ENCODE measurements at regions not wholly inside any gene's neighbourhood (a gene's known extent, or its start where the extent isn't known, plus 50 kb on each side); places are given as distances from the start of the nearest gene placed in this dataset.

DNA sequence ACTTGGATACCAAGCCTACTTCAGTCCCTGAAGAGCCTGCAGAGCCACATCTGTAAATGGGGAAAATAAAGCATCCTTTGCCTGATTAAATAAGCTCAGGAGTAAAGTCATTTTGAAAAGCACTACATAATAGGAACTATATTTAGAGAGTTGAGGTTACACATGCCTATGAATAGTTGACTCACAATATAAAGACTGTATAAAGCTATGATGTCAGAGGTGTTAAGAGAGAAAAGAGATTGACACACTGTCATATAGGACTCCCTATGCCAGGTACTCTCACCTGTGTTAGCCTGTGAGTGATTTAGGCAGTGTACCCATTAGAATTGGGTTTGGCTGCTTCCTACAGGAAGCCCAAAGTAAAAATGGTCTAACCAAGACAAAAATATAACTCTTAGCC lies 87.7 kb upstream of the CRHR1 start:
- in situ Hi-C loops (cut with MboI; ENCODE audit: low pct_ligation_motif_present in 1 of 4, low pct_unique_long_range_greater_than_20kb in 1 of 4, low sequenced_read_pairs in 3 of 4): no loop called here
- intact Hi-C loops (cut with DNase I; ENCODE audit: low total_unique reads): no loop called here
- TF ChIP-seq EP300 (IDR thresholded peaks at IDR 0.05; ENCODE audit: low read depth) (no peak), POLR2AphosphoS5 (IDR thresholded peaks at IDR 0.05) (no peak), POLR2A (IDR thresholded peaks at IDR 0.05) (no peak)
- TF ChIP-seq, protein P1, sequence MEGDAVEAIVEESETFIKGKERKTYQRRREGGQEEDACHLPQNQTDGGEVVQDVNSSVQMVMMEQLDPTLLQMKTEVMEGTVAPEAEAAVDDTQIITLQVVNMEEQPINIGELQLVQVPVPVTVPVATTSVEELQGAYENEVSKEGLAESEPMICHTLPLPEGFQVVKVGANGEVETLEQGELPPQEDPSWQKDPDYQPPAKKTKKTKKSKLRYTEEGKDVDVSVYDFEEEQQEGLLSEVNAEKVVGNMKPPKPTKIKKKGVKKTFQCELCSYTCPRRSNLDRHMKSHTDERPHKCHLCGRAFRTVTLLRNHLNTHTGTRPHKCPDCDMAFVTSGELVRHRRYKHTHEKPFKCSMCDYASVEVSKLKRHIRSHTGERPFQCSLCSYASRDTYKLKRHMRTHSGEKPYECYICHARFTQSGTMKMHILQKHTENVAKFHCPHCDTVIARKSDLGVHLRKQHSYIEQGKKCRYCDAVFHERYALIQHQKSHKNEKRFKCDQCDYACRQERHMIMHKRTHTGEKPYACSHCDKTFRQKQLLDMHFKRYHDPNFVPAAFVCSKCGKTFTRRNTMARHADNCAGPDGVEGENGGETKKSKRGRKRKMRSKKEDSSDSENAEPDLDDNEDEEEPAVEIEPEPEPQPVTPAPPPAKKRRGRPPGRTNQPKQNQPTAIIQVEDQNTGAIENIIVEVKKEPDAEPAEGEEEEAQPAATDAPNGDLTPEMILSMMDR (IDR thresholded peaks at IDR 0.05): no peak
- no peak for DNase-seq
- no peaks in the 10 kb centered on the region for H3K4me1 ChIP-seq
- H3K27me3 ChIP-seq: peaks cover 44% of the 10 kb centered on the region
- no peaks in the 10 kb centered on the region for H3K36me3 ChIP-seq
- H3K27ac ChIP-seq: no peak overlapping the region
- no peaks in the 10 kb centered on the region for H3K9me3 ChIP-seq
- H3K4me3 ChIP-seq: no peak overlapping the region

DNA sequence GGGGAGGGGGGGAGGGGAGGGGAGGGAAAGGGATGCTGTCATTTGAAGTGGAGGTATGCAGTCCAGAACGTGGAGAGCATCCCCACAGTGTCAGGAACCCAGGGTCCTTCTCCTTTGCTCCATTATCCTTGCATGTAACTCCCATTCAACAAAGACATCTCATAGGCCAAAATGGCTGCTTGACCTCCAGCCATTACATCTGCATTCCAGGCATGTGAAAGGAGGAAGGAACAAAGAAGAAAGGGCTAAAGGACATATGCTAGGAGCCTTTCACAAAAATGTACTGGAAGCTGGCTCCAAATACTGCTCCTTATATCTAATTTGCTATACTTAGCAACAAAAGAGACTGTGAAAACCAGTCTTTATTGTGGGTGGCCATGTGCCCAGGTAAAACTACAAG lies 87.0 kb upstream of the CRHR1 start:
- no peak overlapping the region for H3K4me3 ChIP-seq
- H3K4me1 ChIP-seq: no peaks in the 10 kb centered on the region
- in situ Hi-C loops (cut with MboI; ENCODE audit: low pct_ligation_motif_present in 1 of 4, low pct_unique_long_range_greater_than_20kb in 1 of 4, low sequenced_read_pairs in 3 of 4): no loop called here
- no peak for DNase-seq
- TF ChIP-seq, protein P1 (IDR thresholded peaks at IDR 0.05): no peak
- TF ChIP-seq POLR2A (IDR thresholded peaks at IDR 0.05) (no peak), POLR2AphosphoS5 (IDR thresholded peaks at IDR 0.05) (no peak), EP300 (IDR thresholded peaks at IDR 0.05; ENCODE audit: low read depth) (no peak)
- H3K27me3 ChIP-seq: peaks cover 37% of the 10 kb centered on the region
- intact Hi-C loops (cut with DNase I; ENCODE audit: low total_unique reads): no loop called here
- H3K36me3 ChIP-seq: no peaks in the 10 kb centered on the region
- 0 to 5% methylated on average over 1 of the region's 1 CpG for WGBS, 2 donors (ENCODE audit: low coverage in 1 of 2)
- no peaks in the 10 kb centered on the region for H3K9me3 ChIP-seq
- no peak overlapping the region for H3K27ac ChIP-seq

DNA sequence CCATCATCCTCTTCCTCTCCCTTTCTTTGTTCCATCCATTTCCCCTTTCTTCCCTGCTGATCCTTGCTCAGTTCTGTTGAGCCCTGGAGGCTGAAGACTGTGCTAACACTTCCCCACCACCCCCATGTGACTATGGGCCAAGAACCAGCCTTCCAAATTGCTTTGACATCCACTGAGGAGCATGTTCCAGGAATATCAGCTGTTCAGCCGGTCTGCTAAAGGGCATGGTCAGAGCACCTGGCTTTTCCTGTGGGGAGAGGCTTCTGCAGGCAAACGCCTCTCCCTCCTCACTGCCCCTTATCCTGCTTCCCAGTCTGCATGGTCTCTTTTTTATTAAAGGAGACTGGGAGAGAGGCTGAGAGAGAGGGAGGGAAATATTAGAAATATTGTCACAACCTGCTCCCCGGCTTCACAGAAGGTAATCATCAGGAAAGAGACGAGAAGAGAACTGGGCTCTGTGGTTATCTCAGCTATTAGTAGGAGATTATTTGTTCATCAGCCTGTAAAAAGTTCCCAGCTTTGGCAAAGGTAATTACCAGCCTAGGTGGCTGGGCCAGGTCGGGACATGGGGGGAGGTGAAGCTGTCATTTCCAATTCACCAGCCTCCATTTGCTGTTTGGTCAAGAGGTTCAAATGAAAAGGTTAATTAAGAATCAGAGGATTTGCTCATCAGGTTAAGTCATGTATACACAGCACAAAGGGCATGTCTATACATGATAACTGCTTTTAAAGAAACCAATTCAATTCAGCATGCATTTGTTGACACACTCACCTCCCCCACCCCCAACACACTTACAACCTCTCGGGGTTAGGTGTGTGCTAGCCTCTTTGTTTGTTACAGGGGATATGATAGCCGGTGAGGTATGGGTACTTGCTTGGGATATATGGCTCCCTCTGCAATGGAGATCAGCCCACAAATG lies 83.7 kb upstream of the CRHR1 start:
- in situ Hi-C loops (cut with MboI; ENCODE audit: low pct_ligation_motif_present in 1 of 4, low pct_unique_long_range_greater_than_20kb in 1 of 4, low sequenced_read_pairs in 3 of 4): no loop called here
- no peak overlapping the region for H3K27ac ChIP-seq
- WGBS, 2 donors (ENCODE audit: low coverage in 1 of 2): 22 to 41% methylated on average over 3 to 7 of the region's 7 CpGs
- TF ChIP-seq POLR2A (IDR thresholded peaks at IDR 0.05) (no peak), POLR2AphosphoS5 (IDR thresholded peaks at IDR 0.05) (no peak), EP300 (IDR thresholded peaks at IDR 0.05; ENCODE audit: low read depth) (no peak)
- TF ChIP-seq, protein P1 (IDR thresholded peaks at IDR 0.05): no peak
- intact Hi-C loops (cut with DNase I; ENCODE audit: low total_unique reads): no loop called here
- H3K9me3 ChIP-seq: no peaks in the 10 kb centered on the region
- H3K4me1 ChIP-seq: no peaks in the 10 kb centered on the region
- no peak overlapping the region for H3K4me3 ChIP-seq
- H3K36me3 ChIP-seq: no peaks in the 10 kb centered on the region
- DNase-seq: no peak
- H3K27me3 ChIP-seq: peaks cover 26% of the 10 kb centered on the region

DNA sequence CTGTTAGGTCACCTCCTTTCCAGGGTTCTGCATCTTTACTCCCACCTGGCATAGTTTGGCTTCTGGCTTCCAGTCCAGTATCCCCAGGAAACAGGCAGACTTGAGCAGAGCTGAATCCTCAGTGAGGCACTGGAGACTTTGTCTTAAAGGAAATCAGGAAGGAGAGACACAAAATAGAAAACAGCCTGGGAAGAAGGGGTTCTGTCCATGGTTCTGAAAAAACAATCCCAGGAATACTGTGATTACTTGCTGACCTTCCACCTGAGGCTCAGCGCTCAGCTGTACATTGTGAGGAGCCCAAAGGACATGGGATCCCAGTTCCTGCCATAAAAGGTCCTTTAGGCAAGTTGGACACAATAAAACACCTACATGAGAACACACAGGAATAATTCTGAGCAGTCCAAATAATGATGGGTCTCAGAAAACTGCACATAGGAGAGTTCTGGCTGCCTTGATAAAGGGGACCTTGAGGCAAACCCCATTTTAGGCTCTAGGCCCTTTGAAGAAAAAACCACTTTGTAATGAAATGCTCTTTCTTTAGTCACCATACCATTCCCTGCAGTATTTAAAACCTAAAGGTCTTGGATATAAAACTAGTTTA lies 81.4 kb upstream of the CRHR1 start:
- H3K4me1 ChIP-seq: no peaks in the 10 kb centered on the region
- 30 to 33% methylated on average over 1 of the region's 1 CpG for WGBS, 2 donors (ENCODE audit: low coverage in 1 of 2)
- no peak for DNase-seq
- no peak overlapping the region for H3K4me3 ChIP-seq
- in situ Hi-C loops (cut with MboI; ENCODE audit: low pct_ligation_motif_present in 1 of 4, low pct_unique_long_range_greater_than_20kb in 1 of 4, low sequenced_read_pairs in 3 of 4): no loop called here
- no peak overlapping the region for H3K27ac ChIP-seq
- peaks cover 24% of the 10 kb centered on the region for H3K27me3 ChIP-seq
- H3K9me3 ChIP-seq: no peaks in the 10 kb centered on the region
- TF ChIP-seq POLR2A (IDR thresholded peaks at IDR 0.05): no peak
- no peaks in the 10 kb centered on the region for H3K36me3 ChIP-seq
- intact Hi-C loops (cut with DNase I; ENCODE audit: low total_unique reads): no loop called here

All from transverse colon (tissue), 4 donors.